ENCODE measurements at regions not wholly inside any gene's neighbourhood (a gene's known extent, or its start where the extent isn't known, plus 50 kb on each side); places are given as distances from the start of the nearest gene placed in this dataset.

DNA sequence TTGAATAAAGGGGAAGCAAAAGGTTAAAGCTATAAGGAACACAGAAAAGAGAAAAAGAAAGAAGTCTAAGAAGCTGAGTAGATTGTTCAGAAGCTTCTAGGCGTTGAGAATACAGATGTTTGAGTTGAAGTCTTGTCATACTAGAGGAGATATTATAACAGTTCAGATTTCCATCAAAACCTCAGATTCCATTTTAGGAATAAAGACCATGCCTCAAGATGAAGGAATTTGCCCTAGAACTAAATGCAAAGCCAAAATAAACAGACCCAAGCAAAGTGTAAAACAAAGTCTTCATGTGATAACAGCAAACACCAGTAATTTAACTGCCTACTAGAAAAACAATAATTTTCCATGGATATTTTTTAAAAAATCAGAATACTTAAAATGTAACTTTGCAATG is 476.5 kb upstream of the POT1 start:
- no peak for ATAC-seq
- TF ChIP-seq, protein P1, sequence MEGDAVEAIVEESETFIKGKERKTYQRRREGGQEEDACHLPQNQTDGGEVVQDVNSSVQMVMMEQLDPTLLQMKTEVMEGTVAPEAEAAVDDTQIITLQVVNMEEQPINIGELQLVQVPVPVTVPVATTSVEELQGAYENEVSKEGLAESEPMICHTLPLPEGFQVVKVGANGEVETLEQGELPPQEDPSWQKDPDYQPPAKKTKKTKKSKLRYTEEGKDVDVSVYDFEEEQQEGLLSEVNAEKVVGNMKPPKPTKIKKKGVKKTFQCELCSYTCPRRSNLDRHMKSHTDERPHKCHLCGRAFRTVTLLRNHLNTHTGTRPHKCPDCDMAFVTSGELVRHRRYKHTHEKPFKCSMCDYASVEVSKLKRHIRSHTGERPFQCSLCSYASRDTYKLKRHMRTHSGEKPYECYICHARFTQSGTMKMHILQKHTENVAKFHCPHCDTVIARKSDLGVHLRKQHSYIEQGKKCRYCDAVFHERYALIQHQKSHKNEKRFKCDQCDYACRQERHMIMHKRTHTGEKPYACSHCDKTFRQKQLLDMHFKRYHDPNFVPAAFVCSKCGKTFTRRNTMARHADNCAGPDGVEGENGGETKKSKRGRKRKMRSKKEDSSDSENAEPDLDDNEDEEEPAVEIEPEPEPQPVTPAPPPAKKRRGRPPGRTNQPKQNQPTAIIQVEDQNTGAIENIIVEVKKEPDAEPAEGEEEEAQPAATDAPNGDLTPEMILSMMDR (IDR thresholded peaks at IDR 0.05), result no peak
- no peaks in the 10 kb centered on the region for H3K27me3 ChIP-seq

GRCh38 chr7:125399408-125399807 is 469.8 kb upstream of the POT1 start:
- Histone ChIP-seq H3K4me1 (no peaks in the 10 kb centered on the region), H3K9me3 (no peaks in the 10 kb centered on the region), H3K27ac (no peak overlapping the region), H3K4me3 (no peak overlapping the region), H3K27me3 (no peaks in the 10 kb centered on the region), H3K36me3 (no peaks in the 10 kb centered on the region)
- TF ChIP-seq, protein P1 (IDR thresholded peaks at IDR 0.05), result no peak
- intact Hi-C loops (cut with DNase I), result no loop called here
- ATAC-seq, result no peak
- no peak for DNase-seq

More for the DNA sequence above, 476.5 kb upstream of the POT1 start:
- intact Hi-C loops (cut with DNase I), result no loop called here
- no peak for DNase-seq
- Histone ChIP-seq H3K9me3 (no peaks in the 10 kb centered on the region), H3K27ac (no peak overlapping the region), H3K36me3 (no peaks in the 10 kb centered on the region), H3K4me1 (no peaks in the 10 kb centered on the region), H3K4me3 (no peak overlapping the region)

- TF ChIP-seq, protein P1 (IDR thresholded peaks at IDR 0.05), result no peak
- Histone ChIP-seq H3K4me1 (no peaks in the 10 kb centered on the region), H3K4me3 (no peak overlapping the region), H3K27me3 (no peaks in the 10 kb centered on the region), H3K27ac (no peak overlapping the region), H3K36me3 (no peaks in the 10 kb centered on the region), H3K9me3 (no peaks in the 10 kb centered on the region)
- intact Hi-C loops (cut with DNase I), result no loop called here
- DNase-seq (no peak), ATAC-seq (no peak)
These were observed 467.0 kb upstream of the POT1 start for GRCh38 chr7:125396466-125397151.

- intact Hi-C loops (cut with DNase I), result no loop called here
- TF ChIP-seq, protein P1 (IDR thresholded peaks at IDR 0.05), result no peak
- no peaks in the 10 kb centered on the region for H3K9me3 ChIP-seq
- H3K27me3 ChIP-seq, result no peaks in the 10 kb centered on the region
- H3K27ac ChIP-seq, result no peak overlapping the region
- H3K4me3 ChIP-seq, result no peak overlapping the region
- no peaks in the 10 kb centered on the region for H3K36me3 ChIP-seq
- no peak for ATAC-seq
- H3K4me1 ChIP-seq, result no peaks in the 10 kb centered on the region
- DNase-seq, result no peak
These were observed 462.3 kb upstream of the POT1 start for GRCh38 chr7:125391921-125392320.

GRCh38 chr7:125390981-125391380 is 461.4 kb upstream of the POT1 start:
- ATAC-seq (no peak), DNase-seq (no peak)
- Histone ChIP-seq H3K27me3 (no peaks in the 10 kb centered on the region), H3K4me3 (no peak overlapping the region), H3K27ac (no peak overlapping the region), H3K9me3 (no peaks in the 10 kb centered on the region), H3K36me3 (no peaks in the 10 kb centered on the region), H3K4me1 (no peaks in the 10 kb centered on the region)
- intact Hi-C loops (cut with DNase I), result no loop called here
- TF ChIP-seq, protein P1 (IDR thresholded peaks at IDR 0.05), result no peak
